ENCODE measurements at regions not wholly inside any gene's neighbourhood (a gene's known extent, or its start where the extent isn't known, plus 50 kb on each side); places are given as distances from the start of the nearest gene placed in this dataset.

- no peaks in the 10 kb centered on the region for H3K27me3 ChIP-seq (replicated peaks; ENCODE audit: insufficient read depth, low read depth, low read length, poor library complexity)
- no peaks in the 10 kb centered on the region for H3K9me3 ChIP-seq (ENCODE audit: low read depth, low read length, poor library complexity, severe bottlenecking)
- POLR2A ChIA-PET (ENCODE audit: low non-redundant PET): no interaction called here
- intact Hi-C loops (cut with micrococcal nuclease; ENCODE audit: unreplicated experiment): no loop called here
- H3K27ac ChIP-seq (ENCODE audit: low read depth, low read length, poor library complexity, severe bottlenecking): no peak overlapping the region
- no peaks in the 10 kb centered on the region for H3K36me3 ChIP-seq (ENCODE audit: insufficient read depth, low read length, poor library complexity, severe bottlenecking)
- H3K4me1 ChIP-seq (ENCODE audit: insufficient read depth, low read length, poor library complexity, severe bottlenecking): no peaks in the 10 kb centered on the region
- no TSS peak for BruUV-seq (replicated peaks)
- H3K4me3 ChIP-seq (ENCODE audit: low read depth, low read length, poor library complexity, severe bottlenecking): no peak overlapping the region
- CTCF ChIA-PET: no interaction called here
- peak; percentile 1 for DNase-seq (ENCODE audit: low spot score)
- TF ChIP-seq EZH2 (IDR thresholded peaks at IDR 0.05; ENCODE audit: borderline replicate concordance, low read depth, low read length, poor library complexity, severe bottlenecking): no peak
Measured at GRCh38 chr4:32631831-32632230, 1911.7 kb downstream of the PCDH7 start.

GRCh38 chr4:32633421-32633820 lies 1913.3 kb downstream of the PCDH7 start:
- Histone ChIP-seq H3K27me3 (replicated peaks; ENCODE audit: insufficient read depth, low read depth, low read length, poor library complexity) (no peaks in the 10 kb centered on the region), H3K4me3 (ENCODE audit: low read depth, low read length, poor library complexity, severe bottlenecking) (no peak overlapping the region), H3K27ac (ENCODE audit: low read depth, low read length, poor library complexity, severe bottlenecking) (no peak overlapping the region), H3K4me1 (ENCODE audit: insufficient read depth, low read length, poor library complexity, severe bottlenecking) (no peaks in the 10 kb centered on the region), H3K36me3 (ENCODE audit: insufficient read depth, low read length, poor library complexity, severe bottlenecking) (no peaks in the 10 kb centered on the region), H3K9me3 (ENCODE audit: low read depth, low read length, poor library complexity, severe bottlenecking) (no peaks in the 10 kb centered on the region)
- TF ChIP-seq EZH2 (IDR thresholded peaks at IDR 0.05; ENCODE audit: borderline replicate concordance, low read depth, low read length, poor library complexity, severe bottlenecking) (no peak), CTCF (conservative IDR thresholded peaks at IDR 0.05; ENCODE audit: low read depth, low read length) (no peak)
- intact Hi-C loops (cut with micrococcal nuclease; ENCODE audit: unreplicated experiment): no loop called here
- ChIA-PET POLR2A (ENCODE audit: low non-redundant PET) (no interaction called here), CTCF (no interaction called here)
- DNase-seq (ENCODE audit: low spot score): no peak
- no TSS peak for BruUV-seq (replicated peaks)

- POLR2A ChIA-PET (ENCODE audit: low non-redundant PET): no interaction called here
- Histone ChIP-seq H3K9me3 (ENCODE audit: low read depth, low read length, poor library complexity, severe bottlenecking) (peaks cover 4% of the 10 kb centered on the region), H3K4me3 (ENCODE audit: low read depth, low read length, poor library complexity, severe bottlenecking) (no peak overlapping the region), H3K36me3 (ENCODE audit: insufficient read depth, low read length, poor library complexity, severe bottlenecking) (no peaks in the 10 kb centered on the region), H3K27me3 (replicated peaks; ENCODE audit: insufficient read depth, low read depth, low read length, poor library complexity) (no peaks in the 10 kb centered on the region), H3K27ac (ENCODE audit: low read depth, low read length, poor library complexity, severe bottlenecking) (no peak overlapping the region), H3K4me1 (ENCODE audit: insufficient read depth, low read length, poor library complexity, severe bottlenecking) (no peaks in the 10 kb centered on the region)
- DNase-seq (ENCODE audit: low spot score): no peak
- no peak for TF ChIP-seq CTCF (conservative IDR thresholded peaks at IDR 0.05; ENCODE audit: low read depth, low read length)
- TF ChIP-seq EZH2 (IDR thresholded peaks at IDR 0.05; ENCODE audit: borderline replicate concordance, low read depth, low read length, poor library complexity, severe bottlenecking): no peak
- BruUV-seq (replicated peaks): no TSS peak
- CTCF ChIA-PET: no interaction called here
- intact Hi-C loops (cut with micrococcal nuclease; ENCODE audit: unreplicated experiment): no loop called here
Measured at GRCh38 chr4:32645653-32646052, 1925.5 kb downstream of the PCDH7 start.

- no peak for DNase-seq (ENCODE audit: low spot score)
- CTCF ChIA-PET: no interaction called here
- no TSS peak for BruUV-seq (replicated peaks)
Measured at GRCh38 chr4:32658019-32658418, 1937.8 kb downstream of the PCDH7 start.

More at GRCh38 chr4:32658019-32658418, 1937.8 kb downstream of the PCDH7 start:
- H3K4me1 ChIP-seq (ENCODE audit: insufficient read depth, low read length, poor library complexity, severe bottlenecking): no peaks in the 10 kb centered on the region
- intact Hi-C loops (cut with micrococcal nuclease; ENCODE audit: unreplicated experiment): no loop called here
- TF ChIP-seq EZH2 (IDR thresholded peaks at IDR 0.05; ENCODE audit: borderline replicate concordance, low read depth, low read length, poor library complexity, severe bottlenecking) (no peak), CTCF (conservative IDR thresholded peaks at IDR 0.05; ENCODE audit: low read depth, low read length) (no peak)
- no peaks in the 10 kb centered on the region for H3K9me3 ChIP-seq (ENCODE audit: low read depth, low read length, poor library complexity, severe bottlenecking)
- H3K36me3 ChIP-seq (ENCODE audit: insufficient read depth, low read length, poor library complexity, severe bottlenecking): no peaks in the 10 kb centered on the region
- H3K27ac ChIP-seq (ENCODE audit: low read depth, low read length, poor library complexity, severe bottlenecking): no peak overlapping the region
- H3K27me3 ChIP-seq (replicated peaks; ENCODE audit: insufficient read depth, low read depth, low read length, poor library complexity): no peaks in the 10 kb centered on the region
- POLR2A ChIA-PET (ENCODE audit: low non-redundant PET): no interaction called here
- no peak overlapping the region for H3K4me3 ChIP-seq (ENCODE audit: low read depth, low read length, poor library complexity, severe bottlenecking)
